ENCODE measurements at regions not wholly inside any gene's neighbourhood (a gene's known extent, or its start where the extent isn't known, plus 50 kb on each side); places are given as distances from the start of the nearest gene placed in this dataset.

GRCh38 chr6:127000631-127001030 lies 117.8 kb upstream of the RSPO3 start (continued):
- TF ChIP-seq ZNF462 (CRISPR knock-in tag; IDR thresholded peaks at IDR 0.05) = no peak
- no peak for TF ChIP-seq ZNF114 (CRISPR knock-in tag; IDR thresholded peaks at IDR 0.05)
- no peak for TF ChIP-seq STAT1 (IDR thresholded peaks at IDR 0.05; ENCODE audit: unreplicated experiment)
- TF ChIP-seq POLR2AphosphoS5 (IDR thresholded peaks at IDR 0.05; ENCODE audit: low read depth) = no peak
- TF ChIP-seq ZNF331 (CRISPR knock-in tag; IDR thresholded peaks at IDR 0.05; ENCODE audit: low read depth) = no peak
- TF ChIP-seq EZH2 (IDR thresholded peaks at IDR 0.05; ENCODE audit: low read depth, unreplicated experiment) = no peak

GRCh38 chr6:127013865-127014264 lies 104.6 kb upstream of the RSPO3 start:
- Mint-ChIP-seq H3K27ac (no peak overlapping the region), H3K36me3 (ENCODE audit: low read depth) (no peaks in the 10 kb centered on the region), H3K9me3 (no peaks in the 10 kb centered on the region), H3K4me1 (peaks cover 6% of the 10 kb centered on the region; the same call in 2 of the 3 replicates), H3K27me3 (ENCODE audit: insufficient read depth, low read depth, poor library complexity) (peaks cover 6% of the 10 kb centered on the region), H3K4me3 (no peak overlapping the region)
- H3K27ac ChIP-seq (ENCODE audit: low read depth) = no peak overlapping the region
- H3K4me2 ChIP-seq = no peak overlapping the region
- DNase-seq (ENCODE audit: low spot score) (no peak), ATAC-seq (no peak)
- H3K79me2 ChIP-seq (replicated peaks; ENCODE audit: insufficient read depth) = no peaks in the 10 kb centered on the region
- no peaks in the 10 kb centered on the region for H4K20me1 ChIP-seq (replicated peaks; ENCODE audit: insufficient read depth)
- H2AFZ ChIP-seq = no peak overlapping the region
- no peaks in the 10 kb centered on the region for H3K36me3 ChIP-seq (ENCODE audit: insufficient read depth)
- peaks cover 3% of the 10 kb centered on the region; the same call in 1 of the 2 replicates for H3K9me2 ChIP-seq (ENCODE audit: insufficient read depth)
- peaks cover 19% of the 10 kb centered on the region for H3K4me1 ChIP-seq (ENCODE audit: insufficient read depth)
- no peaks in the 10 kb centered on the region for H3K27me3 ChIP-seq (ENCODE audit: insufficient read depth)
- no peaks in the 10 kb centered on the region for H3F3A ChIP-seq (replicated peaks; ENCODE audit: low read depth)
- H3K4me3 ChIP-seq = no peak overlapping the region
- TF ChIP-seq EZH2phosphoT487 (IDR thresholded peaks at IDR 0.05; ENCODE audit: unreplicated experiment) = no peak
- no peak for TF ChIP-seq ZNF462 (CRISPR knock-in tag; IDR thresholded peaks at IDR 0.05)
- TF ChIP-seq CTCF (conservative IDR thresholded peaks at IDR 0.05; ENCODE audit: low read depth in 2 of 2) = no peak
